PFSK-1 (cell line): ENCODE measurements at regions not wholly inside any gene's neighbourhood (a gene's known extent, or its start where the extent isn't known, plus 50 kb on each side); places are given as distances from the start of the nearest gene placed in this dataset.

Experiments used
- FOXP2 ChIP-seq: optimal IDR thresholded peaks from 2 replicates; pipeline ENCODE3; 2011; ENCODE audit warnings: borderline replicate concordance, control low read depth, inconsistent platforms; ENCODE audit not compliant: insufficient read depth; ENCODE audit errors: extremely low read length, extremely low read depth
- POLR2AphosphoS5 ChIP-seq: IDR thresholded peaks from 2 replicates; pipeline ENCODE4 v1.6.1; 2012; ENCODE audit warnings: low read depth, mild to moderate bottlenecking, control low read depth, low read length, moderate library complexity
- SIN3A ChIP-seq: IDR thresholded peaks from 2 replicates; pipeline ENCODE4 v1.6.1; 2012; ENCODE audit warnings: mild to moderate bottlenecking, low read length, moderate library complexity, borderline replicate concordance; ENCODE audit not compliant: insufficient read depth
- TF ChIP-seq, protein P1 (sequence below), 2 experiments: IDR thresholded peaks; 2 replicates each; pipeline versions ENCODE4 v1.6.1 to v1.8.0; 2011 to 2012; ENCODE audit warnings: low read depth in 2 of 2, low read length in 2 of 2, control low read depth in 1 of 2, inconsistent platforms in 1 of 2, mild to moderate bottlenecking in 1 of 2, moderate library complexity in 1 of 2; ENCODE audit not compliant: insufficient read depth in 1 of 2

DNA sequence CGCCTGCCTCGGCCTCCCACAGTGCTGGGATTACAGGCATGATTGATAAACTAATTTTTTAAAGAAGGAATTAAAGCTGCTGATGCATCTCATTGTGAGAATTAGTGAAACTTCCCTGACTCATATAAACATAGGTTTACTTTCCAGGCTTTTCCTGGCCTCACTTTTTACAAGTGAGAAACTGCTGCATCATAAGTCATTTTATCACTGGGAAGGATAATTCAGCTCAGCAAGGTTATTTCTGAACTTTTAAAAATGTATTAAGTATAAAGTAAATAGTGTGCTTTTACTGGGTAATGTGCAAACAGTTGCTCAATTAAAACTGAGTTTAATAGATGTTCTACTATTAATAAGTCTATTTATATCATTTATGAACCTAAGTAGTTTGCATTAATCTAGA, 1130.3 kb upstream of the CDH2 start:
- TF ChIP-seq POLR2AphosphoS5 (no peak), SIN3A (no peak), FOXP2 (no peak)
- TF ChIP-seq, protein P1, sequence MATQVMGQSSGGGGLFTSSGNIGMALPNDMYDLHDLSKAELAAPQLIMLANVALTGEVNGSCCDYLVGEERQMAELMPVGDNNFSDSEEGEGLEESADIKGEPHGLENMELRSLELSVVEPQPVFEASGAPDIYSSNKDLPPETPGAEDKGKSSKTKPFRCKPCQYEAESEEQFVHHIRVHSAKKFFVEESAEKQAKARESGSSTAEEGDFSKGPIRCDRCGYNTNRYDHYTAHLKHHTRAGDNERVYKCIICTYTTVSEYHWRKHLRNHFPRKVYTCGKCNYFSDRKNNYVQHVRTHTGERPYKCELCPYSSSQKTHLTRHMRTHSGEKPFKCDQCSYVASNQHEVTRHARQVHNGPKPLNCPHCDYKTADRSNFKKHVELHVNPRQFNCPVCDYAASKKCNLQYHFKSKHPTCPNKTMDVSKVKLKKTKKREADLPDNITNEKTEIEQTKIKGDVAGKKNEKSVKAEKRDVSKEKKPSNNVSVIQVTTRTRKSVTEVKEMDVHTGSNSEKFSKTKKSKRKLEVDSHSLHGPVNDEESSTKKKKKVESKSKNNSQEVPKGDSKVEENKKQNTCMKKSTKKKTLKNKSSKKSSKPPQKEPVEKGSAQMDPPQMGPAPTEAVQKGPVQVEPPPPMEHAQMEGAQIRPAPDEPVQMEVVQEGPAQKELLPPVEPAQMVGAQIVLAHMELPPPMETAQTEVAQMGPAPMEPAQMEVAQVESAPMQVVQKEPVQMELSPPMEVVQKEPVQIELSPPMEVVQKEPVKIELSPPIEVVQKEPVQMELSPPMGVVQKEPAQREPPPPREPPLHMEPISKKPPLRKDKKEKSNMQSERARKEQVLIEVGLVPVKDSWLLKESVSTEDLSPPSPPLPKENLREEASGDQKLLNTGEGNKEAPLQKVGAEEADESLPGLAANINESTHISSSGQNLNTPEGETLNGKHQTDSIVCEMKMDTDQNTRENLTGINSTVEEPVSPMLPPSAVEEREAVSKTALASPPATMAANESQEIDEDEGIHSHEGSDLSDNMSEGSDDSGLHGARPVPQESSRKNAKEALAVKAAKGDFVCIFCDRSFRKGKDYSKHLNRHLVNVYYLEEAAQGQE (IDR thresholded peaks at IDR 0.05; ENCODE audit: insufficient read depth in 1 of 2, low read depth in 2 of 2, low read length in 2 of 2), result no peak
